Fibroblast of the aortic adventitia (primary cell): ENCODE measurements at regions not wholly inside any gene's neighbourhood (a gene's known extent, or its start where the extent isn't known, plus 50 kb on each side); places are given as distances from the start of the nearest gene placed in this dataset. TPM values are rescaled to one million over a fixed set of nuclear protein-coding genes. Genes with fewer than 3 reads are reported as not detected.
"Not testable (repeated sequence)": the region's sequence is repeated elsewhere in the genome, so short reads cannot be mapped to it uniquely, and the experiment has no call there.

ENCODE experiments used
- DNase-seq: peaks from one replicate; pipeline ENCODE4 v3.0.0-alpha.2; 2010; ENCODE audit warnings: low read depth
- H3K4me3 ChIP-seq: 2 replicates; pipeline ENCODE4 v1.5.1; 2011; ENCODE audit warnings: low read depth, mild to moderate bottlenecking, control low read depth, low read length, moderate library complexity
- CTCF ChIP-seq: IDR thresholded peaks from 2 replicates; pipeline ENCODE4 v1.5.1; 2011; ENCODE audit warnings: mild to moderate bottlenecking, low read length, control low read depth, inconsistent platforms; ENCODE audit not compliant: insufficient read depth
- small RNA-seq: library from RNA; depleted of rRNA; stranded (forward); fragments of <200 nt; gene quantifications from one replicate; pipeline ENCODE3, GENCODE V24; 2012

GRCh38 chrX:80929251-80929650 is 119.6 kb upstream of the BRWD3 start:
- no peak for TF ChIP-seq CTCF
- no peak for DNase-seq
- H3K4me3 ChIP-seq: no peak overlapping the region

- TF ChIP-seq CTCF: no peak
- no peak for DNase-seq
- H3K4me3 ChIP-seq: no peak overlapping the region
Observed at GRCh38 chrX:80917919-80918318, 108.2 kb upstream of the BRWD3 start.

- not testable (repeated sequence) for DNase-seq, H3K4me3 ChIP-seq
Observed at GRCh38 chrX:80912351-80912750, 102.7 kb upstream of the BRWD3 start.

- peak; percentile 2 for DNase-seq
- no peak for TF ChIP-seq CTCF
- H3K4me3 ChIP-seq: no peak overlapping the region
Observed at GRCh38 chrX:80879916-80880315, 70.2 kb upstream of the BRWD3 start.

GRCh38 chrX:80879143-80879542 is 69.5 kb upstream of the BRWD3 start:
- DNase-seq: no peak
- H3K4me3 ChIP-seq: no peak overlapping the region
- TF ChIP-seq CTCF: no peak

- DNase-seq: peak; percentile 68
- H3K4me3 ChIP-seq: no peak overlapping the region
- peak; percentile 48 for TF ChIP-seq CTCF
Observed at GRCh38 chrX:80876877-80877276, 67.2 kb upstream of the BRWD3 start.

Small RNA genes lying in the stretch of these regions (small RNA-seq; reads per million reads assigned to genes)
- gene RNU6-493P: not detected
